HEK293 (cell line): ENCODE measurements at regions not wholly inside any gene's neighbourhood (a gene's known extent, or its start where the extent isn't known, plus 50 kb on each side); places are given as distances from the start of the nearest gene placed in this dataset.

Experiments
- CTCF ChIA-PET: fragments of 350-600 bp; formaldehyde crosslinking; extraction: SDS; loops from one replicate; lab custom pipeline; 2021; ENCODE audit warnings: antibody characterized with exemption; lab: Yijun Ruan, JAX
- POLR2A ChIA-PET: fragments of 300-600 bp; formaldehyde crosslinking; extraction: SDS; loops from one replicate; lab custom pipeline; 2020; ENCODE audit warnings: antibody characterized with exemption, inconsistent platforms; lab: Yijun Ruan, JAX
- H3K27ac ChIP-seq: fragments of 200-500 bp; sonication (Bioruptor generic); 2 replicates; pipeline ENCODE4 v1.5.1; 2014; ENCODE audit warnings: low read depth, low read length, control low read depth, inconsistent platforms; ENCODE audit errors: extremely low read depth
- H3K36me3 ChIP-seq, 2 experiments: fragments of 200-500 bp in 1 of 2; sonication (Bioruptor generic) in 1 of 2; 1 replicate in 1 of 2; 2 replicates in 1 of 2; pipeline ENCODE4 v1.5.1; 2014 to 2017; ENCODE audit warnings: inconsistent platforms in 2 of 2, low read length in 2 of 2; ENCODE audit not compliant: control insufficient read depth in 2 of 2, insufficient read depth in 1 of 2
- H3K4me1 ChIP-seq: fragments of 200-500 bp; sonication (Bioruptor generic); 2 replicates; pipeline ENCODE4 v1.5.1; 2014; ENCODE audit warnings: mild to moderate bottlenecking, low read length, inconsistent platforms; ENCODE audit not compliant: control insufficient read depth, insufficient read depth
- H3K4me3 ChIP-seq: 2 replicates; pipeline ENCODE4 v1.5.1; 2011; ENCODE audit warnings: low read depth, mild to moderate bottlenecking, control low read depth, low read length, moderate library complexity
- H3K9me3 ChIP-seq: fragments of 200-500 bp; sonication (Bioruptor generic); 2 replicates; pipeline ENCODE4 v1.5.1; 2014; ENCODE audit warnings: low read depth, low read length, inconsistent platforms; ENCODE audit not compliant: control insufficient read depth, insufficient read depth
- CTCF ChIP-seq: fragments of 450-650 bp; formaldehyde crosslinking; IDR thresholded peaks from 2 replicates; pipeline ENCODE4 v1.5.1; 2016; ENCODE audit warnings: missing biosample characterization, missing genetic modification characterization
- HOXA7 ChIP-seq: sonication (generic); formaldehyde crosslinking; IDR thresholded peaks from 2 replicates; pipeline ENCODE4 v1.8.1; 2022; ENCODE audit warnings: missing genetic modification reagents, borderline replicate concordance
- MZF1 ChIP-seq: fragments of 450-650 bp; formaldehyde crosslinking; IDR thresholded peaks from 2 replicates; pipeline ENCODE4 v1.5.1; 2017; ENCODE audit warnings: missing biosample characterization, missing genetic modification characterization, borderline replicate concordance
- PRDM1 ChIP-seq: fragments of 450-650 bp; formaldehyde crosslinking; IDR thresholded peaks from 2 replicates; pipeline ENCODE4; 2016; ENCODE audit warnings: missing biosample characterization, missing genetic modification characterization
- TSHZ1 ChIP-seq: fragments of 450-650 bp; formaldehyde crosslinking; IDR thresholded peaks from 2 replicates; pipeline ENCODE4 v1.5.1; 2016; ENCODE audit warnings: missing biosample characterization, missing genetic modification characterization, borderline replicate concordance
- ZFP37 ChIP-seq: fragments of 450-650 bp; formaldehyde crosslinking; IDR thresholded peaks from 2 replicates; pipeline ENCODE4 v1.5.1; 2016; ENCODE audit warnings: missing biosample characterization, missing genetic modification characterization
- ZNF148 ChIP-seq: fragments of 450-650 bp; formaldehyde crosslinking; IDR thresholded peaks from 2 replicates; pipeline ENCODE4 v1.5.0; 2017; ENCODE audit warnings: missing biosample characterization, missing genetic modification characterization, borderline replicate concordance
- ZNF184 ChIP-seq: fragments of 450-650 bp; IDR thresholded peaks from 2 replicates; pipeline ENCODE4 v1.5.1; 2018; ENCODE audit warnings: missing biosample characterization, mild to moderate bottlenecking, missing genetic modification characterization
- ZNF211 ChIP-seq: fragments of 450-650 bp; formaldehyde crosslinking; IDR thresholded peaks from 2 replicates; pipeline ENCODE4 v1.5.1; 2016; ENCODE audit warnings: low read depth, missing biosample characterization, missing genetic modification characterization
- ZNF398 ChIP-seq: fragments of 450-650 bp; formaldehyde crosslinking; IDR thresholded peaks from 2 replicates; pipeline ENCODE4 v1.5.1; 2017; ENCODE audit warnings: missing biosample characterization, missing genetic modification characterization
- ZNF423 ChIP-seq: fragments of 450-650 bp; formaldehyde crosslinking; IDR thresholded peaks from 2 replicates; pipeline ENCODE4 v1.5.1; 2016; ENCODE audit warnings: missing biosample characterization, missing genetic modification characterization
- ZNF473 ChIP-seq: fragments of 450-650 bp; formaldehyde crosslinking; IDR thresholded peaks from 2 replicates; pipeline ENCODE4 v1.5.1; 2017; ENCODE audit warnings: missing biosample characterization, missing genetic modification characterization
- ZNF596 ChIP-seq: fragments of 450-650 bp; IDR thresholded peaks from 2 replicates; pipeline ENCODE4 v1.5.0; 2018; ENCODE audit warnings: missing biosample characterization, mild to moderate bottlenecking, missing genetic modification characterization, moderate library complexity
- ZNF623 ChIP-seq: fragments of 450-650 bp; formaldehyde crosslinking; IDR thresholded peaks from 2 replicates; pipeline ENCODE4 v1.5.1; 2016; ENCODE audit warnings: missing biosample characterization, missing genetic modification characterization
- ZNF658 ChIP-seq: fragments of 450-650 bp; formaldehyde crosslinking; IDR thresholded peaks from 2 replicates; pipeline ENCODE4; 2016; ENCODE audit warnings: missing biosample characterization, missing genetic modification characterization
- ZNF837 ChIP-seq: fragments of 450-650 bp; formaldehyde crosslinking; IDR thresholded peaks from 2 replicates; pipeline ENCODE4 v1.5.1; 2016; ENCODE audit warnings: missing biosample characterization, missing genetic modification characterization
- TF ChIP-seq, protein P1 (sequence below): fragments of 450-650 bp; formaldehyde crosslinking; IDR thresholded peaks from 2 replicates; pipeline ENCODE4 v1.5.1; 2016; ENCODE audit warnings: missing biosample characterization, missing genetic modification characterization

GRCh38 chr20:53838311-53838868 lies 232.0 kb downstream of the BCAS1 start (continued):
- no peak for TF ChIP-seq TSHZ1 (tag by site-specific recombination)
- no peak for TF ChIP-seq ZNF398 (tag by site-specific recombination)
- no peak for TF ChIP-seq ZNF184 (tag by site-specific recombination)
- no peak for TF ChIP-seq MZF1 (tag by site-specific recombination)
- TF ChIP-seq CTCF (tag by site-specific recombination) = no peak

- no peaks in the 10 kb centered on the region for H3K4me1 ChIP-seq
- H3K4me3 ChIP-seq = no peak overlapping the region
- CTCF ChIA-PET = interaction anchor here (0.6 to 1.1 kb wide), 3 partner anchors 88 to 100 kb away, joined by 3 to 6 read pairs (median 3); no protein-coding TSS in a partner anchor
- POLR2A ChIA-PET = no interaction called here
- H3K36me3 ChIP-seq = no peaks in the 10 kb centered on the region
- no peak overlapping the region for H3K27ac ChIP-seq
- TF ChIP-seq ZNF423 (tag by site-specific recombination) (no peak), MZF1 (tag by site-specific recombination) (no peak), ZNF837 (tag by site-specific recombination) (no peak), ZFP37 (no peak), ZNF658 (tag by site-specific recombination) (no peak), PRDM1 (tag by site-specific recombination) (peak; percentile 64)
- H3K9me3 ChIP-seq = no peaks in the 10 kb centered on the region
Observed at GRCh38 chr20:53837126-53837826, 233.1 kb downstream of the BCAS1 start.

- no peak for TF ChIP-seq ZNF473
- H3K36me3 ChIP-seq = no peaks in the 10 kb centered on the region
- H3K27ac ChIP-seq = no peak overlapping the region
- ChIA-PET CTCF (interaction anchor here (0.6 kb wide), 1 partner anchor 297 kb away, joined by 3 read pairs; no protein-coding TSS in a partner anchor), POLR2A (no interaction called here)
- no peak overlapping the region for H3K4me3 ChIP-seq
- H3K4me1 ChIP-seq = peaks cover 2% of the 10 kb centered on the region
- no peaks in the 10 kb centered on the region for H3K9me3 ChIP-seq
Observed at GRCh38 chr20:53834749-53835148, 235.6 kb downstream of the BCAS1 start.

GRCh38 chr20:53834062-53834442 lies 236.3 kb downstream of the BCAS1 start:
- no peak overlapping the region for H3K4me3 ChIP-seq
- no peaks in the 10 kb centered on the region for H3K36me3 ChIP-seq
- CTCF ChIA-PET = no interaction called here
- POLR2A ChIA-PET = no interaction called here
- H3K27ac ChIP-seq = no peak overlapping the region
- no peaks in the 10 kb centered on the region for H3K9me3 ChIP-seq
- H3K4me1 ChIP-seq = peaks cover 9% of the 10 kb centered on the region
- no peak for TF ChIP-seq ZNF211 (tag by site-specific recombination)
- TF ChIP-seq ZNF623 (tag by site-specific recombination) = peak; percentile 40
- TF ChIP-seq, protein P1, sequence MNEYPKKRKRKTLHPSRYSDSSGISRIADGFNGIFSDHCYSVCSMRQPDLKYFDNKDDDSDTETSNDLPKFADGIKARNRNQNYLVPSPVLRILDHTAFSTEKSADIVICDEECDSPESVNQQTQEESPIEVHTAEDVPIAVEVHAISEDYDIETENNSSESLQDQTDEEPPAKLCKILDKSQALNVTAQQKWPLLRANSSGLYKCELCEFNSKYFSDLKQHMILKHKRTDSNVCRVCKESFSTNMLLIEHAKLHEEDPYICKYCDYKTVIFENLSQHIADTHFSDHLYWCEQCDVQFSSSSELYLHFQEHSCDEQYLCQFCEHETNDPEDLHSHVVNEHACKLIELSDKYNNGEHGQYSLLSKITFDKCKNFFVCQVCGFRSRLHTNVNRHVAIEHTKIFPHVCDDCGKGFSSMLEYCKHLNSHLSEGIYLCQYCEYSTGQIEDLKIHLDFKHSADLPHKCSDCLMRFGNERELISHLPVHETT (tag by site-specific recombination) = no peak
- peak; percentile 54; the same call in 1 of the 2 replicates for TF ChIP-seq ZNF596 (tag by site-specific recombination)
- no peak for TF ChIP-seq ZNF148 (tag by site-specific recombination)
- no peak for TF ChIP-seq ZNF473
- no peak for TF ChIP-seq HOXA7 (CRISPR knock-in tag)
